Glutamatergic neuron (in vitro differentiated cells): ENCODE measurements at regions not wholly inside any gene's neighbourhood (a gene's known extent, or its start where the extent isn't known, plus 50 kb on each side); places are given as distances from the start of the nearest gene placed in this dataset.

Source experiments
- DNase-seq: peaks from one replicate; pipeline ENCODE4 v3.0.0; 2022
- H3K27ac Mint-ChIP-seq: one replicate; pipeline ENCODE4 v1.8.0; 2020; ENCODE audit warnings: mild to moderate bottlenecking, mixed read lengths, inconsistent platforms; ENCODE audit not compliant: unreplicated experiment
- H3K27me3 Mint-ChIP-seq: one replicate; pipeline ENCODE4 v1.8.0; 2020; ENCODE audit warnings: mild to moderate bottlenecking, moderate library complexity, mixed read lengths, inconsistent platforms; ENCODE audit not compliant: unreplicated experiment
- H3K36me3 Mint-ChIP-seq: one replicate; pipeline ENCODE4 v1.8.0; 2020; ENCODE audit warnings: mild to moderate bottlenecking, mixed read lengths, inconsistent platforms; ENCODE audit not compliant: unreplicated experiment
- H3K4me1 Mint-ChIP-seq: one replicate; pipeline ENCODE4 v1.8.0; 2020; ENCODE audit warnings: mild to moderate bottlenecking, low read depth, mixed read lengths, inconsistent platforms; ENCODE audit not compliant: unreplicated experiment
- H3K4me3 Mint-ChIP-seq: one replicate; pipeline ENCODE4 v1.8.0; 2020; ENCODE audit warnings: mild to moderate bottlenecking, mixed read lengths, inconsistent platforms; ENCODE audit not compliant: unreplicated experiment
- H3K9me3 Mint-ChIP-seq: one replicate; pipeline ENCODE4 v1.8.0; 2020; ENCODE audit warnings: mild to moderate bottlenecking, moderate library complexity, mixed read lengths, inconsistent platforms; ENCODE audit not compliant: unreplicated experiment
- TF ChIP-seq, protein P1 (sequence below): fragments of 200-600 bp; sonication (generic); IDR thresholded peaks from one replicate; pipeline ENCODE4 v1.5.0; 2021; ENCODE audit not compliant: partially characterized antibody, unreplicated experiment

DNA sequence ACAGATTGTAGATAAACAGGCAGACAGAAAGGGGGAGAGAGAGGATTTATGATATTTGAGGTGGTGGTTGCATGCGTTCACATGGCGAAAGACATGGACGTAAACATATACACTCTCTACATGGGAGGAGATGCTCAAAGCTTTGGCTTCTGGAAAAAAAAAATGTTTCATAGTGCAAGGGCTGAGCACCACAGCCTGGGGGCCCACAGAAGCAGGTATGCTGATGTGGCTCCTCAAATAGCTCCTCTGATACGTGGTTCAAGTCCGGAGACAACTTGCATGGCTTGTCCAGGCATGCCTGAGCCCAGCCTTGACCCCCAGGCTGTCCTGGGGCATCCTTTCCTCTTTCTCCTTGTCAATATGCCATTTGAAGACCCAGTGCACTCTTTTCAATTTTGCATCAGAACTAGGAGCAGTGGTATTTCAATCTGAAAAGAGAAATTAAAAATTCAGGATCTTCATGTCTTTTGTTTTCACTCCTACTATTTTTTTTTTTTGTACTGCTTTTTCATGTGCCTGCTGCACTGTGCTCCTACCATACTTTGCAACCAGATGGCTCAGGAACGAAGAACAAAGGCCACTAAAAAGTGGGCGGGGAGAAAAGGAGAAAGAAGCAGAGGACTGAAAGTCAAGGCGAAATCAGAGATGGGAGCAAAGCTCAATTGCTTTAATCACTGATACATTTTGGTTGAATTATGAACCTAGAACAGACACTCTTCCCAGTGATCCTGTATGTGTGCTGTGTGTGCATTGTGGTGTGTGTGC is 495.7 kb upstream of the TCF4 start:
- TF ChIP-seq, protein P1, sequence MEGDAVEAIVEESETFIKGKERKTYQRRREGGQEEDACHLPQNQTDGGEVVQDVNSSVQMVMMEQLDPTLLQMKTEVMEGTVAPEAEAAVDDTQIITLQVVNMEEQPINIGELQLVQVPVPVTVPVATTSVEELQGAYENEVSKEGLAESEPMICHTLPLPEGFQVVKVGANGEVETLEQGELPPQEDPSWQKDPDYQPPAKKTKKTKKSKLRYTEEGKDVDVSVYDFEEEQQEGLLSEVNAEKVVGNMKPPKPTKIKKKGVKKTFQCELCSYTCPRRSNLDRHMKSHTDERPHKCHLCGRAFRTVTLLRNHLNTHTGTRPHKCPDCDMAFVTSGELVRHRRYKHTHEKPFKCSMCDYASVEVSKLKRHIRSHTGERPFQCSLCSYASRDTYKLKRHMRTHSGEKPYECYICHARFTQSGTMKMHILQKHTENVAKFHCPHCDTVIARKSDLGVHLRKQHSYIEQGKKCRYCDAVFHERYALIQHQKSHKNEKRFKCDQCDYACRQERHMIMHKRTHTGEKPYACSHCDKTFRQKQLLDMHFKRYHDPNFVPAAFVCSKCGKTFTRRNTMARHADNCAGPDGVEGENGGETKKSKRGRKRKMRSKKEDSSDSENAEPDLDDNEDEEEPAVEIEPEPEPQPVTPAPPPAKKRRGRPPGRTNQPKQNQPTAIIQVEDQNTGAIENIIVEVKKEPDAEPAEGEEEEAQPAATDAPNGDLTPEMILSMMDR = no peak
- peaks cover 20% of the 10 kb centered on the region for H3K4me1 Mint-ChIP-seq
- H3K27ac Mint-ChIP-seq = peak overlapping the region; percentile 87
- peak overlapping the region; percentile 2 for H3K4me3 Mint-ChIP-seq
- DNase-seq = no peak
- H3K36me3 Mint-ChIP-seq = no peaks in the 10 kb centered on the region
- no peaks in the 10 kb centered on the region for H3K9me3 Mint-ChIP-seq
- H3K27me3 Mint-ChIP-seq = peaks cover 2% of the 10 kb centered on the region

DNA sequence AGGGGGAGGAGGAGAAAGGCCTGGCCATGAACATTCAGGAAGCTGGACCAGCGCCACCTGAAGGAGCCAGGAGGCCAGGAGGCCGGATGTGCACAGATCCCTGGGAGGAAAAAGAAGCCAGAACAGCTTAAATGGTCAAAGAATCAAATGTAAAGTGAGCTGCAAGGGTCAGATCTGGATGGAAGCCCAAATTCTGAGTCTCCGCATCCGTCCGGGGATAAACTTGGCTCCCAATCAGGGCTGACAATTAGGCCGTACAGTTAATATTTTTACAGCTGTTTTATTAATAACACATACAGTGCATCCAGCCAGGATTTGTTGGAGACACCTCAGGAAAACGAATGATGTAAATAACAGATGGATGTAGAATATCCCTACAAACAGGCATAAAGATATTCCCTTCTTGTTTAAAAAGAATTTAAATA is 495.1 kb upstream of the TCF4 start:
- Mint-ChIP-seq H3K27ac (peak overlapping the region; percentile 87), H3K27me3 (peaks cover 2% of the 10 kb centered on the region), H3K9me3 (no peaks in the 10 kb centered on the region), H3K4me3 (no peak overlapping the region), H3K4me1 (peaks cover 20% of the 10 kb centered on the region), H3K36me3 (no peaks in the 10 kb centered on the region)
- TF ChIP-seq, protein P1 = no peak
- DNase-seq = no peak

DNA sequence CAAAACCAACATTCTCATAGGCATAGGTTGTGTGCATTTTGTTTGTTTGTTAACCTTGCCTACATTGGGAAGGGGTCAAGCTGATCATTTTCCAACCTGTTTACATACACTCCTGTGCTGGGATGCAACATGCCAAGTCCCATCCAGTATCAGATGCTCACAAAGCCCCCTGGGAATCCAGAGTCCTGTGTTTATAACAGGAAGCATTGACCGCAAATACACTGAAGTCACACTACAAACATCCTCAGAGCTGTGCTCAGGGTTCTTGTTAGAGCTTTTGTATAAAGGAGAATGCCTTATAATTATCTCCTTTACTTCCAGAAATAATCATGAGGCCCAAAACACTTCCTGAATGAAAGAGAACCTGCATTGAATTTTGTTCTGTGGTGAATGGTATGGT is 488.7 kb upstream of the TCF4 start:
- Mint-ChIP-seq H3K9me3 (no peaks in the 10 kb centered on the region), H3K27ac (no peak overlapping the region), H3K36me3 (peaks cover 5% of the 10 kb centered on the region), H3K4me3 (no peak overlapping the region), H3K27me3 (no peaks in the 10 kb centered on the region), H3K4me1 (peaks cover 2% of the 10 kb centered on the region)
- TF ChIP-seq, protein P1 = no peak
- DNase-seq = no peak

DNA sequence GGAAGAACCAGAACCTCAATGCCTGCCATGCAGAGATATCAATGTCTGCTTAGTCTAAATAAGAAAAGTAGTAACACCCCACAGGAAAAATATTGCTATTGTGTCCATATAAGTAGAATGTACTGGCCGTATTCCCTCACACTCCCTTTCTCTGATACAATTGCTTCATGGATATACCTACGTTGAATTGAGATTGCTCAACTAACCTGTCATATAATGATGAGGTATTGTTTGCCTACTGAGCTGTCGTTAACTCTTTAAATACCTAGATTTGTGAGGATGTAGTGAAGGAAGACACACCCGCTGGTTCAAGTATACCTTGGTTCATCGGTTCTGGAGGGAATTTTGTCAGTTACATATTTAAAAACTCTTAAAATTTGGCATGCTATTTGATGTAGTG is 480.7 kb upstream of the TCF4 start:
- Mint-ChIP-seq H3K9me3 (no peaks in the 10 kb centered on the region), H3K27ac (no peak overlapping the region), H3K4me1 (peaks cover 10% of the 10 kb centered on the region), H3K4me3 (no peak overlapping the region), H3K27me3 (no peaks in the 10 kb centered on the region), H3K36me3 (peaks cover 5% of the 10 kb centered on the region)
- no peak for DNase-seq
- TF ChIP-seq, protein P1 = no peak

DNA sequence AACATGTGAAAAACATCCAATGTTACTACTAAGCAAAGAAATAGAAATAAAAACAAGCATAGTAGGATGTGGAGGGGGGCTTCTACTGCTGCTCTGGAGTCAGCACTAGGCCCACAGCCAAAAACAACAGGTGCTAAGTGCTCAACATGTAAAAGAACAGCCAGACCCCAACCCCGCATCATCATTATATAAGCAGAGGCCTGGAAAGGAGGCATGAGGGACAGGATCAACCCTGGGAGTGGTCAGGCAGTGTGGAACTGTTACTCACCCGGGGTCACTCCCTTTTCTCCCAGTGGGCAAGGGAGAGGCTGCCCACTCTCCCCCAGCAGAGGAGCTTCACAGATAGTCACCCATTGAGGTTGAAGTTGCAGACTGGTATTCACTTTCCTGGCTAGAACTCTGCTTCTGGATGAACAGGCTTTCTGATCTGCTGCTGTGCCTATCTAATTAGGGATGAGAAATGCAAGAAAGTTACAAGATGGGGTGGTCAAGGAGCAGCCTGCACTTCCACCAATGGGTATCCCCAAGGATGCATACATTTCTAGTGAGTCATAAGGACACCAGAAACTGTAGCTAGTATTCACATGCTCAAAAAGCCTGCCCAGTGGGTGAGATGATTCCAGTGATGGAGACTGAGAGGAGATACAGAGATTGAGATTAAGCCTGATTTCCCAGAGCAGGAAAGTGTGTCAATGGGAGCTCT is 480.1 kb upstream of the TCF4 start:
- Mint-ChIP-seq H3K4me3 (no peak overlapping the region), H3K27me3 (no peaks in the 10 kb centered on the region), H3K27ac (no peak overlapping the region), H3K4me1 (peaks cover 10% of the 10 kb centered on the region), H3K36me3 (peaks cover 5% of the 10 kb centered on the region), H3K9me3 (no peaks in the 10 kb centered on the region)
- TF ChIP-seq, protein P1 = no peak
- DNase-seq = no peak
